A549 (cell line): ENCODE measurements at regions not wholly inside any gene's neighbourhood (a gene's known extent, or its start where the extent isn't known, plus 50 kb on each side); places are given as distances from the start of the nearest gene placed in this dataset.

Experiments
- CHD4 ChIP-seq: fragments of 200-600 bp; sonication (generic); IDR thresholded peaks from 2 replicates; pipeline ENCODE4 v1.6.1; 2016; ENCODE audit warnings: antibody characterized with exemption, mild to moderate bottlenecking, borderline replicate concordance
- EP300 ChIP-seq, 2 experiments: fragments of >200 bp; sonication (Bioruptor Twin); formaldehyde crosslinking; IDR thresholded peaks; 2 replicates in 1 of 2; 3 replicates in 1 of 2; pipeline ENCODE4 v1.6.1; 2016 to 2017
- TF ChIP-seq, protein P1 (sequence below): fragments of >200 bp; sonication (Bioruptor Twin); formaldehyde crosslinking; IDR thresholded peaks from 3 replicates; pipeline ENCODE4 v1.5.1; 2016

DNA sequence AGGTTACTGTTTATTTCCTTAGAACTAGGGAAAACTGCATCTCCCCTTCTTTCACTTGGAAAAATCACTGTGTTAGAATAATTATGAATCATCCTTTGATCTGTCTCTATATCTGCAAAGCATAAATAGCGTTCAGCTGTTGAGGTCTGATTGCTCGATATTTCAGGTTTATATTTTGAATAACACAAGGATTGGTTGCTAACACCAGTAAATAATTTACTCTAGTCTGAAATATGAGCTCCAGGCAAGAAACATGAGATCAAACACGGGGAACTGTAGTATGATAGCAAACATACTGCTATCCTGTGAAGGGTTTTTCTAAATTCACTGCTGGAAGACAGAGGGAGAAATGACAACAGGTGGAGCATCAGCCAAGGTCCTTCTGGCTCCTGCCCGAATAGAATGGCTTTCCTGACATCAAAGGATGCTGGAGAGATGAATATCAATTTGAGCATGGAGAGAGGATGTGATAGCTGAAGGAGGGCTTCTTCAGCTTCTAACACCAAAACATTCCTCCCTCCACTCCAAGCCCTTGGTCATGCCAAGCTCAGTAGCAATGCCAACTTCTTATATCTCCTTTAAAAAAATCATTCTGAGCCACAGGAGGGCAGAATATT is 450.3 kb downstream of the SHISA9 start:
- TF ChIP-seq CHD4 (no peak), EP300 (IDR thresholded peaks at IDR 0.05) (no peak)
- TF ChIP-seq, protein P1, sequence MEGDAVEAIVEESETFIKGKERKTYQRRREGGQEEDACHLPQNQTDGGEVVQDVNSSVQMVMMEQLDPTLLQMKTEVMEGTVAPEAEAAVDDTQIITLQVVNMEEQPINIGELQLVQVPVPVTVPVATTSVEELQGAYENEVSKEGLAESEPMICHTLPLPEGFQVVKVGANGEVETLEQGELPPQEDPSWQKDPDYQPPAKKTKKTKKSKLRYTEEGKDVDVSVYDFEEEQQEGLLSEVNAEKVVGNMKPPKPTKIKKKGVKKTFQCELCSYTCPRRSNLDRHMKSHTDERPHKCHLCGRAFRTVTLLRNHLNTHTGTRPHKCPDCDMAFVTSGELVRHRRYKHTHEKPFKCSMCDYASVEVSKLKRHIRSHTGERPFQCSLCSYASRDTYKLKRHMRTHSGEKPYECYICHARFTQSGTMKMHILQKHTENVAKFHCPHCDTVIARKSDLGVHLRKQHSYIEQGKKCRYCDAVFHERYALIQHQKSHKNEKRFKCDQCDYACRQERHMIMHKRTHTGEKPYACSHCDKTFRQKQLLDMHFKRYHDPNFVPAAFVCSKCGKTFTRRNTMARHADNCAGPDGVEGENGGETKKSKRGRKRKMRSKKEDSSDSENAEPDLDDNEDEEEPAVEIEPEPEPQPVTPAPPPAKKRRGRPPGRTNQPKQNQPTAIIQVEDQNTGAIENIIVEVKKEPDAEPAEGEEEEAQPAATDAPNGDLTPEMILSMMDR = no peak
